ENCODE measurements at regions not wholly inside any gene's neighbourhood (a gene's known extent, or its start where the extent isn't known, plus 50 kb on each side); places are given as distances from the start of the nearest gene placed in this dataset.

GRCh38 chr12:85462888-85463287, 182.9 kb downstream of the ALX1 start:
- TF ChIP-seq CTCF (IDR thresholded peaks at IDR 0.05) (no peak), POLR2A (IDR thresholded peaks at IDR 0.05) (no peak)

Measured in Peyer's patch (tissue), 4 donors.